NCI-H2227 treated with DMSO at 0.1 percent for 48 hours (cell line): ENCODE measurements at regions not wholly inside any gene's neighbourhood (a gene's known extent, or its start where the extent isn't known, plus 50 kb on each side); places are given as distances from the start of the nearest gene placed in this dataset.

Experiments used
- DNase-seq: peaks from one replicate; lab custom pipeline; 2025; lab: John Stamatoyannopoulos, UW

- no peak for DNase-seq
Observed at GRCh38 chr15:67004142-67004541, 61.3 kb upstream of the SMAD3 start.

GRCh38 chr15:67005294-67005996 lies 60.0 kb upstream of the SMAD3 start:
- no peak for DNase-seq

- DNase-seq = no peak
Observed at GRCh38 chr15:67006083-67007065, 59.0 kb upstream of the SMAD3 start.

- no peak for DNase-seq
Observed at GRCh38 chr15:67009576-67010569, 55.5 kb upstream of the SMAD3 start.

GRCh38 chr15:67010898-67011616 lies 54.3 kb upstream of the SMAD3 start:
- DNase-seq = peak; percentile 1

- DNase-seq = no peak
Observed at GRCh38 chr15:67011617-67012005, 53.8 kb upstream of the SMAD3 start.

- no peak for DNase-seq
Observed at GRCh38 chr15:67013696-67014095, 51.7 kb upstream of the SMAD3 start.
